Stomach (tissue), 4 donors: ENCODE measurements at regions not wholly inside any gene's neighbourhood (a gene's known extent, or its start where the extent isn't known, plus 50 kb on each side); places are given as distances from the start of the nearest gene placed in this dataset.

Experiments used
- CTCF ChIP-seq, 7 experiments: fragments of 450-650 bp in 4 of 7; fragments of 200-600 bp in 3 of 7; sonication (generic) in 3 of 7; IDR thresholded peaks; one replicate each; pipeline ENCODE4 v1.5.1; 2016 to 2019; ENCODE audit warnings: antibody characterized with exemption in 7 of 7, control low read depth in 2 of 7, mild to moderate bottlenecking in 1 of 7
- EP300 ChIP-seq: sonication (generic); formaldehyde crosslinking; IDR thresholded peaks from one replicate; pipeline ENCODE4 v1.6.1; 2017; ENCODE audit warnings: antibody characterized with exemption

DNA sequence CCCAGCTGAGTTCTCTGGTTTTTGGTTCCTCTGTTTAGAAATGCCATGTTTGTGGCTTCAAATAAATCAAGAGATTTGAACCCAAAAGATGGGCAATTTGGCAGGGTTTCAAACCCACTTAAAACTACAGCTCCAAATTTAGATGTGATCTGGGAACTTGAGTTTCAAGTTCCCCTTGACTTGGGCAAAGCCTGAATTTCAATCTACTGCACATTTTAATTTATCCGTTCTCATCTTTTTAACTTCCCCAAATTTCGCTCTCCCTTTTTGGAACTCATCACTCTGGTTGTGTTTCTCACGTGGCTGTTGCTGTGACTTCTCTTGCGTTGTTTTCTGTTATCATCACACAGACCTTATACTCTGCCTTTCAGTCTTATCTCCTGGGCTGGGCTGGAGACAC is 230.9 kb downstream of the CDC5L start:
- TF ChIP-seq CTCF (IDR thresholded peaks at IDR 0.05) (no peak), EP300 (no peak)
